Breast epithelium (tissue), 4 donors: ENCODE measurements at regions not wholly inside any gene's neighbourhood (a gene's known extent, or its start where the extent isn't known, plus 50 kb on each side); places are given as distances from the start of the nearest gene placed in this dataset.

Source experiments
- DNase-seq, 2 donors: peaks; one replicate each; pipeline ENCODE4 v3.0.0-alpha.2; 2019; ENCODE audit warnings: low spot score in 2 of 2
- H3K27ac ChIP-seq, 2 donors: fragments of 200-600 bp; sonication (generic) in 1 of 2; one replicate each; pipeline ENCODE4 v1.5.1; 2016 to 2019; ENCODE audit warnings: mild to moderate bottlenecking in 1 of 2
- H3K27me3 ChIP-seq, 2 donors: fragments of 200-600 bp; sonication (generic) in 1 of 2; one replicate each; pipeline versions ENCODE4 v1.5.1 to v1.6.0; 2017 to 2019; ENCODE audit warnings: control low read depth in 1 of 2, mild to moderate bottlenecking in 1 of 2
- H3K36me3 ChIP-seq: fragments of 200-600 bp; one replicate; pipeline ENCODE4 v1.5.1; 2019
- H3K4me1 ChIP-seq, 2 donors: fragments of 200-600 bp; sonication (generic); one replicate each; pipeline ENCODE4 v1.5.1; 2016 to 2019; ENCODE audit warnings: control low read depth in 1 of 2
- H3K4me3 ChIP-seq, 3 donors: fragments of 200-600 bp; sonication (generic); 1 replicate in 2 of 3; 2 replicates in 1 of 3; pipeline ENCODE4 v1.5.1; 2016 to 2019; ENCODE audit warnings: mild to moderate bottlenecking in 3 of 3, moderate library complexity in 2 of 3
- H3K9me3 ChIP-seq, 2 donors: fragments of 200-600 bp; sonication (generic) in 1 of 2; one replicate each; pipeline ENCODE4 v1.5.1; 2016 to 2019; ENCODE audit warnings: control low read depth in 1 of 2
- CTCF ChIP-seq, 3 donors: fragments of 450-650 bp; IDR thresholded peaks; one replicate each; pipeline ENCODE4 v1.5.1; 2016 to 2017; ENCODE audit warnings: antibody characterized with exemption in 3 of 3, mild to moderate bottlenecking in 3 of 3, moderate library complexity in 3 of 3
- POLR2A ChIP-seq: fragments of 450-650 bp; IDR thresholded peaks from one replicate; pipeline ENCODE4 v1.6.1; 2016; ENCODE audit warnings: antibody characterized with exemption, mild to moderate bottlenecking, moderate library complexity
- POLR2AphosphoS5 ChIP-seq, 3 donors: sonication (generic); formaldehyde crosslinking; IDR thresholded peaks; one replicate each; pipeline ENCODE4 v1.6.1; 2017; ENCODE audit warnings: antibody characterized with exemption in 3 of 3
- intact Hi-C: fragments of 100-400 bp; cut with DNase I; formaldehyde crosslinking; loops from one replicate; pipeline ENCODE4 v1.15.1; 2023; ENCODE audit warnings: low total_unique reads

GRCh38 chr13:67299751-67300150, 69.6 kb upstream of the PCDH9 start:
- DNase-seq = no peak
- Histone ChIP-seq H3K9me3 (no peaks in the 10 kb centered on the region), H3K4me3 (no peak overlapping the region), H3K4me1 (no peaks in the 10 kb centered on the region), H3K27ac (no peak overlapping the region), H3K36me3 (no peaks in the 10 kb centered on the region), H3K27me3 (no peaks in the 10 kb centered on the region)
- TF ChIP-seq CTCF (IDR thresholded peaks at IDR 0.05) (no peak), POLR2A (no peak), POLR2AphosphoS5 (IDR thresholded peaks at IDR 0.05) (no peak)
- intact Hi-C loops = no loop called here

DNA sequence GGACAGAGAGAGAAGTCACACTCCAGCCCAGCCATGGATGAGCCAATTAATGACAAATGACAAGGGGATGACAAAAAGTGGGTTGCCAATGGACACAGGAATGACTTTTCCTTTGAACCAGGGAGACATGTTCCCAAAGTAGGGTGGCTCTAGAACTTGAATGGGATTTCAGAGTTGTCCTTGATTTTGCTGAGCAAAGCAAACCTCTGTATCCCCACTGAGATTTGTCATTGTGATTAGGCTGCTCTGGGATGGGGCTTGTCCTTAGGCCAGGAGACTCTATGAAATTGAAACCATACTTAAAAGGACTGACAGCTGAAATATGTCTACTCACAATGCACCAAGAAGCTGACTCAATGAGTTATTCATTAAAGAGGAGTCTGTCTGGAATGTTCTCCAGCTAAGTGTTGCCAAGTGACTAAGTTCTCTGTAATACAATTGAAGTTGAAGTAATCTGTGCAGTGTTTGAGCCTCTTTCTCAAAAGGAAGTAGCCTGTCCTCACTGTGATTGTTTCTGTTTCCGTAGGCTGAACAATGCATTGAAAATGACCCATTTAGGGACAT, 69.0 kb upstream of the PCDH9 start:
- Histone ChIP-seq H3K4me3 (no peak overlapping the region), H3K27me3 (no peaks in the 10 kb centered on the region), H3K9me3 (no peaks in the 10 kb centered on the region), H3K36me3 (no peaks in the 10 kb centered on the region), H3K4me1 (no peaks in the 10 kb centered on the region), H3K27ac (no peak overlapping the region)
- TF ChIP-seq CTCF (IDR thresholded peaks at IDR 0.05) (no peak), POLR2AphosphoS5 (IDR thresholded peaks at IDR 0.05) (no peak), POLR2A (no peak)
- intact Hi-C loops = no loop called here
- no peak for DNase-seq

- H3K9me3 ChIP-seq = no peaks in the 10 kb centered on the region
- H3K27me3 ChIP-seq = no peaks in the 10 kb centered on the region
- no peaks in the 10 kb centered on the region for H3K36me3 ChIP-seq
- no peaks in the 10 kb centered on the region for H3K4me1 ChIP-seq
- no peak for DNase-seq
- intact Hi-C loops = no loop called here
- no peak overlapping the region for H3K4me3 ChIP-seq
- TF ChIP-seq POLR2AphosphoS5 (IDR thresholded peaks at IDR 0.05) (no peak), POLR2A (no peak), CTCF (IDR thresholded peaks at IDR 0.05) (no peak)
- H3K27ac ChIP-seq = no peak overlapping the region
These were observed 68.2 kb upstream of the PCDH9 start for GRCh38 chr13:67298297-67298696.

DNA sequence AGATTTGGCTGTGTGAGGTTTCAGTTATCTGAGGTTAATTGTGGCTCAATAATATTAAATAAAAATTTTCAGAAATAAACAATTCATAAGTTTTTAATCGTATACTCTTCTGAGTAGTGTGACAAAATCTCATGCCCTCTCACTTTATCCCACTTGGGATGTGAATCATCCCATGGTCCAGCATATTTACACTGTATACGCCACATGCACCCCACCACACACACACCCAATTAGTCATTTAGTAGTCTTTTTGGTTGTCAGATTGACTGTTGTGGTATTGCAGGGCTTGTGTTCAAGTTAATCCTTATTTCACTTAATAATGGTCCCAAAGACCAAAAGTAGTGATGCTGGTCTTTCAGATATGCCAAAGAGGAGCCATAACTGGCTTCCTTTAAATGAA, 66.4 kb upstream of the PCDH9 start:
- no peak for DNase-seq
- Histone ChIP-seq H3K9me3 (no peaks in the 10 kb centered on the region), H3K4me3 (no peak overlapping the region), H3K27ac (no peak overlapping the region), H3K27me3 (no peaks in the 10 kb centered on the region), H3K36me3 (no peaks in the 10 kb centered on the region), H3K4me1 (no peaks in the 10 kb centered on the region)
- TF ChIP-seq CTCF (IDR thresholded peaks at IDR 0.05) (no peak), POLR2AphosphoS5 (IDR thresholded peaks at IDR 0.05) (no peak), POLR2A (no peak)
- intact Hi-C loops = no loop called here

- intact Hi-C loops = no loop called here
- Histone ChIP-seq H3K36me3 (no peaks in the 10 kb centered on the region), H3K4me1 (no peaks in the 10 kb centered on the region), H3K9me3 (no peaks in the 10 kb centered on the region), H3K4me3 (no peak overlapping the region), H3K27ac (no peak overlapping the region), H3K27me3 (no peaks in the 10 kb centered on the region)
- no peak for DNase-seq
- TF ChIP-seq CTCF (IDR thresholded peaks at IDR 0.05) = no peak
- no peak for TF ChIP-seq POLR2A
- no peak for TF ChIP-seq POLR2AphosphoS5 (IDR thresholded peaks at IDR 0.05)
These were observed 62.8 kb upstream of the PCDH9 start for GRCh38 chr13:67292886-67293285.
